Kidney (tissue), 13 donors: ENCODE measurements at regions not wholly inside any gene's neighbourhood (a gene's known extent, or its start where the extent isn't known, plus 50 kb on each side); places are given as distances from the start of the nearest gene placed in this dataset.

ENCODE experiments used
- DNase-seq, 5 donors: peaks; one replicate each; pipeline ENCODE4 v3.0.0-alpha.2; 2013 to 2020
- FAIRE-seq: peaks from 2 replicates; lab custom pipeline; 2012; peaks lifted over from hg19 to GRCh38; lab: Jason Lieb, UNC
- H3K27ac ChIP-seq, 2 donors: one replicate each; pipeline ENCODE4 v1.7.0; 2013; ENCODE audit warnings: low read depth in 2 of 2, low read length in 2 of 2, inconsistent platforms in 1 of 2
- H3K27me3 ChIP-seq: one replicate; pipeline ENCODE4 v1.7.1; 2013; ENCODE audit warnings: low read length, inconsistent platforms; ENCODE audit not compliant: control insufficient read depth, insufficient read depth
- H3K36me3 ChIP-seq, 3 donors: one replicate each; pipeline versions ENCODE4 v1.7.0 to v1.7.1; 2013; ENCODE audit warnings: low read length in 3 of 3, control low read depth in 1 of 3, inconsistent platforms in 1 of 3; ENCODE audit not compliant: insufficient read depth in 3 of 3, control insufficient read depth in 2 of 3
- H3K4me1 ChIP-seq, 3 donors: one replicate each; pipeline versions ENCODE4 v1.7.0 to v1.7.1; 2013; ENCODE audit warnings: low read length in 3 of 3, inconsistent platforms in 1 of 3, low read depth in 1 of 3; ENCODE audit not compliant: control insufficient read depth in 2 of 3, insufficient read depth in 2 of 3
- H3K4me3 ChIP-seq, 3 donors: one replicate each; pipeline versions ENCODE4 v1.7.0 to v1.8.1; 2013; ENCODE audit warnings: low read length in 3 of 3, control low read depth in 1 of 3, inconsistent platforms in 1 of 3
- H3K9ac ChIP-seq, 3 donors: one replicate each; pipeline versions ENCODE4 v1.7.0 to v1.7.1; 2013; ENCODE audit warnings: low read length in 3 of 3, control low read depth in 1 of 3, inconsistent platforms in 1 of 3
- H3K9me3 ChIP-seq, 3 donors: one replicate each; pipeline versions ENCODE4 v1.7.0 to v1.7.1; 2013; ENCODE audit warnings: low read length in 3 of 3, control low read depth in 1 of 3, inconsistent platforms in 1 of 3; ENCODE audit not compliant: control insufficient read depth in 2 of 3, insufficient read depth in 1 of 3
- CTCF ChIP-seq: IDR thresholded peaks from 3 replicates; pipeline ENCODE4 v1.5.1; 2012; ENCODE audit warnings: mild to moderate bottlenecking, moderate library complexity, borderline replicate concordance; ENCODE audit not compliant: insufficient read depth; ENCODE audit errors: extremely low read depth
- intact Hi-C: fragments of 100-400 bp; cut with DNase I; formaldehyde crosslinking; loops from one replicate; pipeline ENCODE4 v1.11.1; 2022
- donor health status: control.
- donor health status: control.
- donor health status: control.
- donor health status: control.
- donor health status: control.
- donor health status: DM: yes; HTN: yes; CAD: no.
- donor health status: Normal renal cell carcinoma (clear cell type).

DNA sequence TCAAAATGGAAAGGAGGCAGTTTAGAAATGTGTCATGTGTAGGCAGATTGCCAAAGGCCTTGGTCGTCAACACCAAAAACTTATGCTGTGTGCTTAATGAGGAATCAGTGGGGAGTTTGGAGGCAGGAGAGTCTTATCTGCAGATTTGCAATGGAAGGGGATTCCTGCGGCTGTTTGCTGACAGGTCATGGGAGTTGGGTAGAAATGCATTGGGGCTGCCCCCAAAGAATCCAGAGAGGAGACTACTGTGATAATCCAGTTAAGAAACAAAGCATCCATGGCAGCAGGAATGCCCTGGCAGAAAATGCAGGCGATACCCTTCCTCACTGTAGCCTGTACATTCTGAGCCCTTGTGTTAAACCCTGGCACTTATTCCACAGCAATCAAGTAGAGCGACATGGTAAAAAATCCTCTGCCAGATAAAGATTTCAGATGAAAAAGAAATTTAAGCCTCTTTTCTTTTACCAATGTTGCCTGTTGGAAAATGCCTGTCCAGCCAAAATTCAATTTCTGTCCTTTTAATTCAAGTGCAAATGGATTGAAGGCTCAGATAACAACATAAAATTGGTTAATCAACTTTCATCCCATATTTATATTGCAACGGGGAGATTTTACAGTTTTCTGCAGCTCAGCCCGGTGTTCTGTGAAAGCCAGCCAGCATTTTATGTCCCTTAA is 491.0 kb upstream of the CDH5 start:
- DNase-seq (no peak), FAIRE-seq (no peak)
- no peaks in the 10 kb centered on the region for H3K36me3 ChIP-seq
- intact Hi-C loops, result no loop called here
- no peak overlapping the region for H3K4me3 ChIP-seq
- no peaks in the 10 kb centered on the region for H3K27me3 ChIP-seq
- TF ChIP-seq CTCF, result no peak
- no peak overlapping the region for H3K9ac ChIP-seq
- H3K27ac ChIP-seq, result no peak overlapping the region
- H3K4me1 ChIP-seq, result no peaks in the 10 kb centered on the region
- H3K9me3 ChIP-seq, result no peaks in the 10 kb centered on the region

- Histone ChIP-seq H3K36me3 (no peaks in the 10 kb centered on the region), H3K27ac (no peak overlapping the region), H3K9ac (no peak overlapping the region), H3K27me3 (no peaks in the 10 kb centered on the region), H3K9me3 (peaks cover 0 to 5% (median 2%) of the 10 kb centered on the region in 3 donors), H3K4me1 (no peaks in the 10 kb centered on the region), H3K4me3 (no peak overlapping the region)
- intact Hi-C loops, result no loop called here
- FAIRE-seq (no peak), DNase-seq (no peak)
- no peak for TF ChIP-seq CTCF
Observed at GRCh38 chr16:65869261-65869660, 497.2 kb upstream of the CDH5 start.

DNA sequence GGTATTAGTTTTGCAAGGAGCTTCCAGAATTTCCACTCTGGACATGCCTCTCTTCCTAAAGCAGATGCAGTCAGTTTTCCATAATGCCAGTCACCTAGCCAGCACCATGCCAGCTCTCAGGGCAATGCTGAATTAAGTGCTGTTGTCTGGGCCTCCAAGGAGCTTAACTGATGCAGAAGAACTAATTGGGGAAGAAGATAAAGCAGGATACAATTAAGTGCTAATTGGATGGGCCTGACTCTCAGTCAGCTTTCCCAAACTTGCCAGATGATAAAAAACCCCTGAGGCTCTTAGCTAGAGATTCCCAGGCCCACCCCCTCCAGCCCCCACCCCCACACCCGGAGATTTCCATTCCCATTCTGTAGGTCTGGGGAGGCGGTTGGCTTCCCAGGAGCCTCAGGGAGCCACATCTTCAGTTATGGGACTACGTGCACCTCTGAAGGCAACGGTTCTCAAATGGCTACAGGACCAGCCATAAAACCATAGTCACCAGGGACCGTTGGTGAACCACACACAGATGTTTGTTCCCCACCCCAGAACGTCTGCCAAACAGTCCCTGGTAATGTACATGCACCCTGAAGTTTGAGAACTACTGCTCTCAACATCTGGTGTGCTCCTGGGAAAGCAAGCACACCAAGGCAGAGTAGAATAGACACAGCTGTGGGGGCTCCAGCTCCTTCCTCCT is 499.1 kb upstream of the CDH5 start:
- no peaks in the 10 kb centered on the region for H3K4me1 ChIP-seq
- intact Hi-C loops, result no loop called here
- no peaks in the 10 kb centered on the region for H3K27me3 ChIP-seq
- H3K4me3 ChIP-seq, result no peak overlapping the region
- no peak overlapping the region for H3K9ac ChIP-seq
- peaks cover 0 to 8% (median 4%) of the 10 kb centered on the region in 3 donors for H3K9me3 ChIP-seq
- no peak for FAIRE-seq
- no peak overlapping the region for H3K27ac ChIP-seq
- no peaks in the 10 kb centered on the region for H3K36me3 ChIP-seq
- no peak for DNase-seq
- no peak for TF ChIP-seq CTCF
